ENCODE measurements at regions not wholly inside any gene's neighbourhood (a gene's known extent, or its start where the extent isn't known, plus 50 kb on each side); places are given as distances from the start of the nearest gene placed in this dataset.

DNA sequence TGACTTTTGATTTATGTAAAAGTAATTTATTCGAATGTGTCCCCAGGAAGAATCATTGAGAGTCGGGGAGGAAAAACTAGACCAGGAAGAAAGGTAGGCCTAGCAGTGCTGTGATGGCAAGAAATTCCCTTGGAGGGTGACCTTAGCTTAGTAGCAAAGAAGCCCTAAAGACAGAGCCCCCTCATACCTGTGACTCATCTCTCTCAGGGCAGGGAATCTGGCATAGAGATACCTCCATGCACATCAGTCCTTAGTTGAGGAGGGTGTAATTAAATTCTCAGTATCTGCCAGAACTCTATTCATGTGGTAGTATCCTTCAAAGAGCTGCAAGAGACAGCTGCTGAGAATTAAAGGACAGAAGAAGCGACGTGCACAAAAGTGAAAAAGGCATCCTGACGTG lies 360.3 kb downstream of the FBXO15 start:
- Mint-ChIP-seq H3K4me1 (ENCODE audit: low read depth) (no peaks in the 10 kb centered on the region), H3K36me3 (ENCODE audit: low read depth) (no peaks in the 10 kb centered on the region), H3K4me3 (no peak overlapping the region), H3K27ac (no peak overlapping the region), H3K27me3 (no peaks in the 10 kb centered on the region), H3K9me3 (no peaks in the 10 kb centered on the region)
- no peak for DNase-seq

DNA sequence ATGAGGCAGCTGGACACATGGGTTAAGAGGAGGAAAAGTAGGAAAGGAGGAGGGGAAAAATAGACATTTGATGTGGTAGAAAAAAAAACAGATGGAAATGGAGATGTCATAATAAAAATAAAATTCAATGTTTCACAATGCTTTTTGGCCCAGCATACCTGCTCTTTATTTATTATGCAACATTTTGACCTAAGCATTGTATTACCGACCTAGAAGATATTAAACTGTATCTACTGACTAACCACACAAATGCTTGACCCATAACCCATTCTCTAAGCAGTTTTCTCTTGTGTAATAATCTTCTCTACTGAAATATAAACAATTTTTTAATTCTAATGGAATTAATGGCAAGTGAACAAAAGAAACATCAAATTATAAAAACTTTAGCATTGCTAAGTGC lies 362.3 kb downstream of the FBXO15 start:
- Mint-ChIP-seq H3K9me3 (no peaks in the 10 kb centered on the region), H3K4me1 (ENCODE audit: low read depth) (no peaks in the 10 kb centered on the region), H3K27me3 (no peaks in the 10 kb centered on the region), H3K36me3 (ENCODE audit: low read depth) (no peaks in the 10 kb centered on the region), H3K4me3 (no peak overlapping the region), H3K27ac (no peak overlapping the region)
- no peak for DNase-seq

DNA sequence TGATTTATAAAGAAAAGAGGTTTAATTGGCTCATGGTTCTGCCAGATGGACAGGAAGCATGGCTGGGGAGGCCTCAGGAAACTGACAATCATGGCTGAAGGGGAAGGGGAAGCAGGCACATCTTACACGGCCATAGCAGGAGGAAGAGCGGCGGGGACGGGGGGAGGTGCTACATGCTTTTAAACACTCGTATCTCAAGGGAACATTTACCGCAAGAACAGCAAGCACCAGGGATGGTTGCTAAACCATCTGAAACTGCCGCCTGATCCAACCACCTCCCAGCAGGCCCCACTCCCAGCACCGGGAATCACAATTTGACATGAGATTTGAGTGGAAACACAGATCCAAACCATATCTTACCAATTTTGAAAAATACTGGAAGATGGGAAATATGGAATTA lies 362.8 kb downstream of the FBXO15 start:
- H3K27ac Mint-ChIP-seq, result no peak overlapping the region
- DNase-seq, result no peak
- H3K9me3 Mint-ChIP-seq, result no peaks in the 10 kb centered on the region
- H3K4me1 Mint-ChIP-seq (ENCODE audit: low read depth), result no peaks in the 10 kb centered on the region
- H3K27me3 Mint-ChIP-seq, result no peaks in the 10 kb centered on the region
- H3K4me3 Mint-ChIP-seq, result no peak overlapping the region
- H3K36me3 Mint-ChIP-seq (ENCODE audit: low read depth), result no peaks in the 10 kb centered on the region

DNA sequence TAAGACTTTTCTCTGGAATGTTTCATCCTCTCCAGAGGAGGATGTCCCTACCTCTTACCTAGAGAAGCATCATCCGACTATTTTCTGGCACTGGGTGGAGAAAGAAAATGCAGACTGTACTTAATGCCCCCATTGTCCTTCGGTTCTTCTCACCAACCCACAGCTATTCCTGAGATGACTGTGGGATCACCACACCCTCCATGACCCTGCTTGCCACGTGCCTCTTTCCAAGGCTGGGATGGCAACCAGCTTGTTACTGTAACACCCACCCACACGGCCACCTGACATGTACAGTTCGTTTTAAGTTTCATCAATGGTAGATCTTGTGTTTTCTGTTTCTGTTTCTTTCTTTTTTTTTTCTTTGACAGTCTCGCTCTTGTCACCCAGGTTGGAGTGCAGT lies 365.2 kb downstream of the FBXO15 start:
- no peaks in the 10 kb centered on the region for H3K4me1 Mint-ChIP-seq (ENCODE audit: low read depth)

DNA sequence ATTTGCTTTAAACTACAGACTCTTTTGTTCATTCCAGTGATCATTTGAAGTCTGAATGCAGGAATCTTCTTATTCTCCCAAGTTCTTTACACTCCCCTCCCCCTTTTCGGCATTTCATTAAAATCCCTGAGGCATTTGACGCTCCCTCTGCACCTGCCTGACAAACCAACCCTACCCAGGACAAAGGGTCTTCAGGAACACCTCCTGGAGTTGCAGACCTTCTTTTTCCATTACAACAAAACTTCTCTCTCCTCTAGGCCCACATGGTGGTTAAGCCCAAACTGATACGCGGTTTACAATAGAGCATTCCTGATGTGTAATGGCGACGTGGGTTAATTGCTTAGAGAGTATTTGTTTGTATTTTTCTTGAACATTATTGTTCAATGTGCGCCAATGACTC lies 367.4 kb downstream of the FBXO15 start:
- H3K9me3 Mint-ChIP-seq, result no peaks in the 10 kb centered on the region
- no peak for DNase-seq
- H3K27ac Mint-ChIP-seq, result no peak overlapping the region
- H3K4me1 Mint-ChIP-seq (ENCODE audit: low read depth), result no peaks in the 10 kb centered on the region
- H3K36me3 Mint-ChIP-seq (ENCODE audit: low read depth), result no peaks in the 10 kb centered on the region
- no peak overlapping the region for H3K4me3 Mint-ChIP-seq
- H3K27me3 Mint-ChIP-seq, result no peaks in the 10 kb centered on the region

More for the DNA sequence above, 365.2 kb downstream of the FBXO15 start:
- DNase-seq, result no peak
- Mint-ChIP-seq H3K27me3 (no peaks in the 10 kb centered on the region), H3K9me3 (no peaks in the 10 kb centered on the region), H3K4me3 (no peak overlapping the region), H3K27ac (no peak overlapping the region), H3K36me3 (ENCODE audit: low read depth) (no peaks in the 10 kb centered on the region)

DNA sequence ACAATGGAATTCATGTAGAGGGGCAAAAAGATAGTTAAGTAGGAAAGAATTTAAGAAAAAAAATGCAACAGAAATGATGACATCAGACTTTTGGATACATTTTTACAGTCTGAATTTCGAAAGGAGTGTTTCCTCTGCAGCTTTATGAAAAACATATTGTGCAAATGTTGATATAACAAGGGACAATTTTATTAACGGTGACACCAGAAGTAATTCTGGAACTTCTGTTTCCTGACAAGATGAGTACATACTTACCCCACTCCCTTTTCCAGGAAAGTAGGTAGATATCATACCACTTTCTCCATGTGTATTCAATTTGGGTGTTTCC lies 369.6 kb downstream of the FBXO15 start:
- no peak overlapping the region for H3K27ac Mint-ChIP-seq
- H3K27me3 Mint-ChIP-seq, result no peaks in the 10 kb centered on the region
- DNase-seq, result no peak
- H3K4me1 Mint-ChIP-seq (ENCODE audit: low read depth), result no peaks in the 10 kb centered on the region
- no peaks in the 10 kb centered on the region for H3K36me3 Mint-ChIP-seq (ENCODE audit: low read depth)
- H3K4me3 Mint-ChIP-seq, result no peak overlapping the region
- H3K9me3 Mint-ChIP-seq, result no peaks in the 10 kb centered on the region

DNA sequence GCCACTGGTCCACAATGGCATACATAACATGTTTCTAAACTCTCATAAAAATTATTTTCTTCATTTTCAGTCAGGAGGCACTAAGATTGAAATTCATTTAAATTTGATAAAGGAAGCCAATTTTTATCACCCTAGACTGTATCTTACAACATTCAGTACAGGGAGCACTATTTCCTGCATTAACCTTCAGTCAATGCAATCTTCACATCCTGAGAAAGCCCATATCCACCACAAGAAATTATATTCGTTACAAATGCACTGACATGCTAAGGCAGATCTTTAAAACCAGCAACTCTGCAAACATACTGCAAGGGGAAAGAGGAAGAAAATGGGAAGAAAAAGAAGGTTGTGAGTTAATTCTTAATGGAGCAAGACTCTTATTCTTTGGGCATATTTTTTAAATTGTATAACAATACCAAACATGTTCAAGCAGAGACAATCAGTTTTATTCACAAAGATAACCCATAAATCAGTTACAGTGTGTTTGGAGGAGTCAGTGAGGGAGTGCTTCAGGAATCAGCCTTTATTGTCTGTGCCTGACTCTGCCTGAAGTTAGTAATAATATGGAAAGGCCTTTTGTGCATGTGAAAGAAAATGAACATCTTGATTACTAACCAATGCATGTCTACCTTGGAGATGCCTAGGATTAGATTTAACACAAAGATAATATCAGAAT lies 370.1 kb downstream of the FBXO15 start:
- no peak for DNase-seq
- Mint-ChIP-seq H3K4me1 (ENCODE audit: low read depth) (no peaks in the 10 kb centered on the region), H3K36me3 (ENCODE audit: low read depth) (no peaks in the 10 kb centered on the region), H3K27ac (no peak overlapping the region), H3K9me3 (no peaks in the 10 kb centered on the region), H3K4me3 (no peak overlapping the region), H3K27me3 (no peaks in the 10 kb centered on the region)

DNA sequence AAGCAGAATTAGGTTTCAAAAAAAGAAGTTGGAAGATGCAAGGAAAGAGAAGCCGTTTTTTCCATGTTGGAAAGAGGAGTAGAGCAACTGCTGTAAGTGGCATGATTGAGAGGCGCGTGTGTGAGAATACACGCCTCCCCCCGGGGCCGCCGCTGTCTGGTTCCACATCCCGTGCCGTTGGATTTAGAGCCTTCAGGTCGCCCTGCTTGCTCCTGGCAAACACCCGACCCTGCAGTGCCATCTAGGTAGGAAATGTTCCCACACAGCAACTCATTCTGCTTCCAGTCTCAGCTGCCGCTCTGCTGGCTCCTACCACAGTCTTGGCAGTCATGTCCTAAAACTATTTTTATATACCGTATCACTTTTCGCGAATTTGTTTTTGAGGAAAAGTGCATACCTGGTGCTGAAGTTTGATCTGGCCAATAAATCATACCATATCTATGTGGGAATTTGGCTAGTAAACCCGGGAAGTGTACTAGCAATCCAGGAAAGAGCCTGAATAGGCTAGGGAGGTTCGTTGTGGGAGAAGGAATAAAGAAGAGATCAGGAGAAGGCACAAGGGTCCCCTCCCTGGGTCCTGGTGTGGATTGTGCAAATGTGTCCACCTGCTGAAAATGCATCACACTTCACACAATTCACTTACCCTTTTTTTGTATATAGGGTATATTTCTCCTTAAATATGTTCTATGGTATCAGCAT lies 372.7 kb downstream of the FBXO15 start:
- H3K4me1 Mint-ChIP-seq (ENCODE audit: low read depth), result no peaks in the 10 kb centered on the region
- H3K27ac Mint-ChIP-seq, result no peak overlapping the region
- no peak overlapping the region for H3K4me3 Mint-ChIP-seq
- H3K9me3 Mint-ChIP-seq, result no peaks in the 10 kb centered on the region
- H3K27me3 Mint-ChIP-seq, result no peaks in the 10 kb centered on the region
- DNase-seq, result no peak
- no peaks in the 10 kb centered on the region for H3K36me3 Mint-ChIP-seq (ENCODE audit: low read depth)

DNA sequence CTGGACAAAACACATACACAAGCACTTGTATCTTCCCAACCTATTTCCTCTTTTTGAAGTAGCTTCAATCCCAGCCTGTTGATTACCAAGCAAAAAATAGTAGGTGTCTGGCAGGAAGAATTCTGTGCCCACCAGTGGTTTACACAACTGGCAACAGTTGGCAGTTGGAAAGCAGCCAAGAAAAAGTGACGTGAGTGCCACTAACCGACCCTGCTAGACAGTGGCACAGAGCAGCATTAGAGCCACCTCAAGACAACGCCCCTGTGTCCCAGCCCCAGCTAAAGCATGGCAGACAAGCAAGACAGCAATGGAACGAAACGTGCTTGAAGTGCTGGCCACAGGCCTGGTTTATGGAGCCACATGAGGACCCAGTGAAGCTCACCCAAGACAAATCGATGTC lies 379.6 kb downstream of the FBXO15 start:
- peaks cover 17% of the 10 kb centered on the region for H3K27me3 Mint-ChIP-seq
- H3K4me1 Mint-ChIP-seq (ENCODE audit: low read depth), result peaks cover 2% of the 10 kb centered on the region
- no peaks in the 10 kb centered on the region for H3K9me3 Mint-ChIP-seq
- H3K36me3 Mint-ChIP-seq (ENCODE audit: low read depth), result no peaks in the 10 kb centered on the region
- H3K4me3 Mint-ChIP-seq, result no peak overlapping the region
- no peak for DNase-seq
- H3K27ac Mint-ChIP-seq, result no peak overlapping the region

DNA sequence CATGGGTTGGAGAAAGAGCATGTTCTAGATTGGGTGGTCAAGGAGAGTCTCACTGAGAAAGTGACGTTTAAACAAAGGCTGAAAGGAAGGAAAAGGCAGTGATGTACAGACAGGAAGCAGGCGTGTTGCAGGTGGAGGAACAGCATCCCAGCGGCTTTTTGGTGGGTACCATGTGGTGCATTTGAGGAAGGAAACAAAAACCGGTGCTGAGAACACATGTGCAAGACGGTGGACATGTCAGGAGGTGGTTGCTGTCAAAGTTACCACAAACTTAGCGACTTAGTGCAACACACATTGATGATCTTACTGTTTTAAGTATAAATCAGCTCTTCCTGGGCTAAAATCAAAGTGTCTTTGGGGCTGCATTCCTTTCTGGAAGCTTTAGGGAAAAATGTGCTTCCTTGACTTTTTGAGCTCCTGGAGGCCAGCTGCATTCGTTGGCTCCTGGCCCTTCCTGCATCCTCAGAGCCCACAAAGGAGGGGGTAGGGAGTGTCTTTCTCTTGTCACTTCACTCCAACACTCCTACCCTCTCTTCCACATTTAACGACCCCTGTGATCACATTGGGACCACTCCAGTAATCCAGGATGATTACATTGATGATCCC lies 380.6 kb downstream of the FBXO15 start:
- H3K27me3 Mint-ChIP-seq, result peaks cover 17% of the 10 kb centered on the region

DNA sequence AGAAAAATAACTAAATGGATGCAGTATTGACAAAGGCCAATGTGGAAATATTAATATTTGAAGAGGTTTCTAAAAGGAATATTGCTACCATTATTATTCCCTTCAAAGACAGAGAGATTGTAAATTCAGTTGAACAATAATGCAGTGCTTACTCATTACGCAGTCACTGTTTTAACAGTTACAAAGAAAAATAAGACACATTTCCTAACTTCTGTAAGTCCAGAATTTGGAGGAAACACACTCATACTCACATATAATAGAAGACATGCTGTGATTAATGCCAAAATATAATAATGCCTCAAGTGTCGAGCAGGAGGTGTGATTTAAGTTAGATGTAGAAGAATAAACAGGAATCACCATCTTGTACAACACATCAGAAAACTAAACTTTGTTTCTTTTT lies 389.2 kb downstream of the FBXO15 start:
- no peak overlapping the region for H3K4me3 Mint-ChIP-seq
- no peaks in the 10 kb centered on the region for H3K4me1 Mint-ChIP-seq (ENCODE audit: low read depth)
- no peak for DNase-seq
- H3K27ac Mint-ChIP-seq, result no peak overlapping the region
- no peaks in the 10 kb centered on the region for H3K27me3 Mint-ChIP-seq
- no peaks in the 10 kb centered on the region for H3K9me3 Mint-ChIP-seq
- H3K36me3 Mint-ChIP-seq (ENCODE audit: low read depth), result no peaks in the 10 kb centered on the region

More for the DNA sequence above, 380.6 kb downstream of the FBXO15 start:
- H3K4me1 Mint-ChIP-seq (ENCODE audit: low read depth), result peaks cover 2% of the 10 kb centered on the region
- no peaks in the 10 kb centered on the region for H3K9me3 Mint-ChIP-seq
- DNase-seq, result no peak
- no peaks in the 10 kb centered on the region for H3K36me3 Mint-ChIP-seq (ENCODE audit: low read depth)
- H3K4me3 Mint-ChIP-seq, result no peak overlapping the region
- no peak overlapping the region for H3K27ac Mint-ChIP-seq

DNA sequence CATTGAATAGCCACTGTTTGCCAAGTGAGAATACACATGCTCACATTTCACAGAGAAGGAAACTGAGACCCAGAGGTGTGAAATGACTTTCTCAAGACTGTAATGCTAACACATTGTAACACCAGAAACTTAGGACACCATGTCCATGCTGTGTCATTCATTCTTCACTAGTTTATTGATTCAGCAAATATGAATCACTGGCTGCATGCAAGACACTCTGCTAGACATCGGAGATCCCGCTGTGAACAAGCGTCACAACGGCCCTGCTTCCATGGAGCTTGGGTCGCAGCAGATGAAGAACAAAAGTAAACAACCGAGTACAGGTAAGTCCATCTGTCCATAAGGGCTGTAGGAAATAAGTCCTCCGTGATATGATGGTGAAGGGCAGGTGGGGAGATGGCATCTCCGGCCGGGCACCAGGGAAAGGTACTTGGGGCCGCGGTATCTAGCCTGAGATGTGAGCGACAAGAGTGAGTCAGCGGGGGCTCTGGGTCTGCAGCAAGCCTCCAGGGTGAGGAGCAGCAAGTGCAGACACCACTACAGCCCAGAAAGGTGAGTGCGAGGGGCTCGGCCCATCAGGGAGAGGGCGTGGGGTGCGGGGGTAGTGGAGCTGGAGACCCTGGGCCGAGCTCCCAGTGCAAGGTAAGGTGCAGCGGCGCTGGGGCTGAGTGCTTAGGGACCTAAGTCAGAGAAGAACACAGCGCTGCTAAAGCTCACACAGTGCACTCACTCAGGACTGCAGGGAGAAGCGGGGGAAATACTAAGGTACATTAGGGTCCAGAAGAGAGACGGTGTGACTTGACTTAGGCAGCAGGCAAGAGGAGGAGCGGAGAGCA lies 391.2 kb downstream of the FBXO15 start:
- no peak overlapping the region for H3K27ac Mint-ChIP-seq
- H3K4me3 Mint-ChIP-seq, result no peak overlapping the region
- no peak for DNase-seq
- no peaks in the 10 kb centered on the region for H3K27me3 Mint-ChIP-seq
- H3K36me3 Mint-ChIP-seq (ENCODE audit: low read depth), result no peaks in the 10 kb centered on the region
- no peaks in the 10 kb centered on the region for H3K9me3 Mint-ChIP-seq
- H3K4me1 Mint-ChIP-seq (ENCODE audit: low read depth), result no peaks in the 10 kb centered on the region

DNA sequence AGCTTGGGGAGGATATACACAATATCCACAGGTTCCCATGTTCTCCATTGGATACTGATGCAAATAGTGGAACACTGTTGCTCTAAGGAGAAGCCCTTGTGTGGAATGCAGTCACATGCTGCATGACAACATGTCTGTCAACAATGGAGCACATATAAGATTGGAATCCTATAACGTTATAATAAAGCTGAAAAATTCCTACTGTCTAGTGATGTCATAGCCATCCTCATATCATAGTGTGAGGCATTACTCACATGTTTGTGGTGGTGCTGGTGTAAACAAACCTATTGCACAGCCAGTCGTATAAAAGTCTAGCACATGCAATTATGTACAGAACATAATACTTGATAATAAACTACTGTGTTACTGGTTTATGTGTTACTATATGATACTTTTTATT lies 394.7 kb downstream of the FBXO15 start:
- Mint-ChIP-seq H3K27ac (no peak overlapping the region), H3K36me3 (ENCODE audit: low read depth) (no peaks in the 10 kb centered on the region), H3K9me3 (no peaks in the 10 kb centered on the region), H3K4me1 (ENCODE audit: low read depth) (no peaks in the 10 kb centered on the region), H3K4me3 (no peak overlapping the region), H3K27me3 (no peaks in the 10 kb centered on the region)
- no peak for DNase-seq

DNA sequence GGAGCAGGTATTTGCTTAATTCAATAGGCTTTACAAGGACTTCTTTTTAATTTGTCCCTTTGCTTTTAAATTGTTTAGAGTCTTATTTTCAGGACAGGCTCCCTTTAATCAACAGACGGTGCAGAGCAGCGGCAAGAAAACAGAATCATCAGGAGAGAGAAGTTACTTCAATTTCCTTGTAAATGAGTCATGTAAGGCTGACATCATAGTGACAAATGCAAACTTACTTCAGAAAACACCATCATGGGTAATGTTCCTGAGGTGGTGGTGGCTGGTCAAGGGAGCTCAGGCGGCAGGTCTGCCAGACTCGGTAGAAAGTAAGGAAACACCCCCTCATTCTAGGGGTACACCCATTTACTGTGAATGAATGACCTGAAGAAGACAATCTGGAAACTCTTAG lies 395.1 kb downstream of the FBXO15 start:
- no peak overlapping the region for H3K4me3 Mint-ChIP-seq

DNA sequence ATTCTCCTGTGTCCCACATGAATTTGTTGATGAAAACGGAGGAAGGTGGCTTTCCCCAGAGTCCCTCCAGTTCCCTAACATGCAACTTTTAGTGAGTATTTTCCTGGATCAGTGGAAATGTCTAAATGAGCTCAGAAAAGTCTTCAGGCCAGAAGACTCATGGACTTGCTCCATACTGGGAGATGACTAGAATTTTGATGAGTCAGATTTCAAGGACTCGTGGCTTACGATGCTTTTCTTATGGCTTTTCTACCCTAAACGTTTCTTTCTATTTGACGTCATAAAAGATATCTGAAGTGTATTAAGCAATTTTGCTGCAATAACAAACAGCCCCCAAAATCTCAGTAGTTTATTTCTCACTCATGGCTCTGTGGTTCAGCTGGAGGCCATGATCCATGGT lies 397.6 kb downstream of the FBXO15 start:
- Mint-ChIP-seq H3K27me3 (no peaks in the 10 kb centered on the region), H3K27ac (no peak overlapping the region), H3K9me3 (no peaks in the 10 kb centered on the region), H3K4me1 (ENCODE audit: low read depth) (no peaks in the 10 kb centered on the region), H3K4me3 (no peak overlapping the region), H3K36me3 (ENCODE audit: low read depth) (no peaks in the 10 kb centered on the region)
- DNase-seq, result no peak

More for the DNA sequence above, 395.1 kb downstream of the FBXO15 start:
- Mint-ChIP-seq H3K27ac (no peak overlapping the region), H3K36me3 (ENCODE audit: low read depth) (no peaks in the 10 kb centered on the region), H3K4me1 (ENCODE audit: low read depth) (no peaks in the 10 kb centered on the region), H3K9me3 (no peaks in the 10 kb centered on the region), H3K27me3 (no peaks in the 10 kb centered on the region)
- DNase-seq, result no peak

Measured in activated T-cell treated with anti-CD3 and anti-CD28 coated beads, Interleukin-2, amount 50 U/mL, for 24 hours (primary cell).